ENCODE measurements at regions not wholly inside any gene's neighbourhood (a gene's known extent, or its start where the extent isn't known, plus 50 kb on each side); places are given as distances from the start of the nearest gene placed in this dataset.

DNA sequence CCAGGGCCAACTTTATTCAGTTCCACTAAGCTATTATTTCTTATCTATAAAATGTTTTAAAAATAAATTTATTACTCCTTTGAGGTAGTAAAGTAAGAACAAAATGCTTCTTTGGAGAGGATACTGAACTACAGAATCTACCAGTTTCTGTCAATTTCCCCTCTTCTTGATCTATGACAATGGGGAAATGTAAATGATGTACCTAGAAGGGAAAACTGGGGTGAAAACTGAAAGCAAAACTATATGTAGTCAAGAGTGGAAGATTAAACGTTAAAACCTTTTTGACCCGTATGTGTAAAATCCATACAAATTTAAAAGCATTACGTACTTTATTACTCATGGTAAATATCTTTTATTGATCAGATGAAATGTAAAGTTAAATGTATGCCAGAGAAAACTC lies 1287.8 kb upstream of the TMEFF2 start:
- Histone ChIP-seq H3K27me3 (no peaks in the 10 kb centered on the region), H3K4me3 (no peak overlapping the region), H3K36me3 (no peaks in the 10 kb centered on the region), H3K27ac (no peak overlapping the region), H3K9me3 (no peaks in the 10 kb centered on the region), H3K4me1 (no peaks in the 10 kb centered on the region)
- no peak for DNase-seq (ENCODE audit: low spot score in 2 of 2)
- TF ChIP-seq CTCF (IDR thresholded peaks at IDR 0.05): no peak
- TF ChIP-seq POLR2AphosphoS5 (IDR thresholded peaks at IDR 0.05): no peak
- no peak for TF ChIP-seq POLR2A (IDR thresholded peaks at IDR 0.05)
- TF ChIP-seq EP300 (IDR thresholded peaks at IDR 0.05): no peak
- WGBS: 95% methylated on average over 3 of the region's 3 CpGs

DNA sequence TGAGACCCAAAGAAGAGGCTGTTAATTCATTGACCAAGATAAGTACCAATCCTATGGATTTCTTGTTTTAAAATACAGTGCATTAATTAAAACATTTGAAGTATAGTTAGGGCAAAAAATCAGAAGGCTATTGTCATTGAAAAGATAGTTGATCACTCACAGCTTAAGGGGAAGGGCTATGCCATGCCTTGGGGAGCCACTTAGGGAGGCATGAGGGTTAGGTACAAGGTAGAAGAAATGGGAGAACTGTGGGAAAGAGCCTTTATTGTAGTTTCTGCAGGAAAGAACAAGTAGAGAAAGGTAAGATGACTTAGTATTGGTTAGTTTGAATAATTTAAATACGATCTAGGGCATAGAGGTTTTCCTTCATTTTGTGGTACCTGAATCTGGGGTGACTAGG lies 1285.5 kb upstream of the TMEFF2 start:
- Histone ChIP-seq H3K9me3 (no peaks in the 10 kb centered on the region), H3K27ac (no peak overlapping the region), H3K4me1 (no peaks in the 10 kb centered on the region), H3K4me3 (no peak overlapping the region), H3K36me3 (no peaks in the 10 kb centered on the region), H3K27me3 (no peaks in the 10 kb centered on the region)
- DNase-seq (ENCODE audit: low spot score in 2 of 2): no peak
- TF ChIP-seq POLR2AphosphoS5 (IDR thresholded peaks at IDR 0.05) (no peak), EP300 (IDR thresholded peaks at IDR 0.05) (no peak), POLR2A (IDR thresholded peaks at IDR 0.05) (no peak), CTCF (IDR thresholded peaks at IDR 0.05) (no peak)
- WGBS: 86% methylated on average over 1 of the region's 1 CpG

GRCh38 chr2:193476171-193476800 lies 1281.6 kb upstream of the TMEFF2 start:
- Histone ChIP-seq H3K36me3 (no peaks in the 10 kb centered on the region), H3K4me3 (no peak overlapping the region), H3K4me1 (no peaks in the 10 kb centered on the region), H3K27ac (no peak overlapping the region), H3K9me3 (no peaks in the 10 kb centered on the region), H3K27me3 (no peaks in the 10 kb centered on the region)
- no peak for DNase-seq (ENCODE audit: low spot score in 2 of 2)
- no peak for TF ChIP-seq EP300 (IDR thresholded peaks at IDR 0.05)
- no peak for TF ChIP-seq POLR2AphosphoS5 (IDR thresholded peaks at IDR 0.05)
- TF ChIP-seq CTCF (IDR thresholded peaks at IDR 0.05): no peak
- TF ChIP-seq POLR2A (IDR thresholded peaks at IDR 0.05): no peak
- WGBS: 67% methylated on average over 6 of the region's 6 CpGs

GRCh38 chr2:193475038-193475437 lies 1280.3 kb upstream of the TMEFF2 start:
- 69% methylated on average over 3 of the region's 3 CpGs for WGBS

GRCh38 chr2:193469251-193469650 lies 1274.5 kb upstream of the TMEFF2 start:
- WGBS: 69% methylated on average over 3 of the region's 3 CpGs
- Histone ChIP-seq H3K27me3 (no peaks in the 10 kb centered on the region), H3K27ac (no peak overlapping the region), H3K36me3 (no peaks in the 10 kb centered on the region), H3K9me3 (no peaks in the 10 kb centered on the region), H3K4me1 (no peaks in the 10 kb centered on the region), H3K4me3 (no peak overlapping the region)
- no peak for DNase-seq (ENCODE audit: low spot score in 2 of 2)
- TF ChIP-seq CTCF (IDR thresholded peaks at IDR 0.05): no peak

More at GRCh38 chr2:193475038-193475437, 1280.3 kb upstream of the TMEFF2 start:
- Histone ChIP-seq H3K27ac (no peak overlapping the region), H3K9me3 (no peaks in the 10 kb centered on the region), H3K27me3 (no peaks in the 10 kb centered on the region), H3K4me3 (no peak overlapping the region), H3K36me3 (no peaks in the 10 kb centered on the region), H3K4me1 (no peaks in the 10 kb centered on the region)
- TF ChIP-seq EP300 (IDR thresholded peaks at IDR 0.05) (no peak), CTCF (IDR thresholded peaks at IDR 0.05) (no peak), POLR2A (IDR thresholded peaks at IDR 0.05) (no peak), POLR2AphosphoS5 (IDR thresholded peaks at IDR 0.05) (no peak)
- DNase-seq (ENCODE audit: low spot score in 2 of 2): no peak

All from suprapubic skin (tissue), 4 donors.